Stimulated activated CD4-positive, alpha-beta T cell treated with anti-CD3 and anti-CD28 coated beads, TNF-alpha, amount 100 ng/mL, for 48 hours (primary cell): ENCODE measurements at regions not wholly inside any gene's neighbourhood (a gene's known extent, or its start where the extent isn't known, plus 50 kb on each side); places are given as distances from the start of the nearest gene placed in this dataset.

Experiments used
- DNase-seq, 3 donors: peaks; one replicate each; pipeline ENCODE4 v3.0.0-alpha.2; 2020; ENCODE audit warnings: low read depth in 3 of 3

DNA sequence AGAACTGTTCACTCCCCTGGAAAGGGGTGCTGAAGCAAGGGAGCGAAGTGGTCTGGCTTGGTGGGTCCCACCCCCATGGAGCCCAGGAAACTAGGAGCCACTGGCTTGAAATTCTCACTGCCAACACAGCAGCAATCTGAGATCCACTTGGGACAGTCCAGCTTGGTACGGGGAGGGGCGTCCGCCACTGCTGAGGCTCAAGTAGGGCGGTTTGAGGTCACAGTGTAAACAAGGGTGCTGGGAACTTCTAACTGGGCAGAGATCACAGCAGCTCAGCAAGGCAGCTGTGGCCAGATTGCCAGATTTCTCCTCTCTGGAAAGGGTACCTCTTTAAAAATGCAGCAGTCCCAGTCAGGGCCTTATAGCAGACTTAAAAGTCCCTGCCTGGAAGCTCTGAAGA lies 53.9 kb upstream of the GALNTL6 start:
- DNase-seq: no peak

DNA sequence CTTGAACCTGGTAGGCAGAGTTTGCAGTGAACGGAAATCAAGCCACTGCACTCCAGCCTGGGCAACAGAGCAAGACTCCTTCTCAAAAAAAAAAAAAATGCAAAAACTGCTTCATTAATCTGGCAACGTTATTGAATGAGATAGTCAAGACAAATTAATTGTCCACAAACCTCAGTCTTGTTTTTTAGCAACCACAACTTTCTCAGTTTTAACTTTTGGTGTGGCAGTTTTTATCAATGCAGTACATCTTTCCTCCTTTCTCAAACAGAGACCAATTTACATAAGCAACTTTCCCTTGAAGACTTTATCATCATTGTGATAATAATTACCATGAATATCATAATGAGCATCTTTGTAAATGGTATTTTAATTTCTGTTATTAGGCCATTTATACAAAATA lies 61.7 kb upstream of the GALNTL6 start:
- DNase-seq: no peak

DNA sequence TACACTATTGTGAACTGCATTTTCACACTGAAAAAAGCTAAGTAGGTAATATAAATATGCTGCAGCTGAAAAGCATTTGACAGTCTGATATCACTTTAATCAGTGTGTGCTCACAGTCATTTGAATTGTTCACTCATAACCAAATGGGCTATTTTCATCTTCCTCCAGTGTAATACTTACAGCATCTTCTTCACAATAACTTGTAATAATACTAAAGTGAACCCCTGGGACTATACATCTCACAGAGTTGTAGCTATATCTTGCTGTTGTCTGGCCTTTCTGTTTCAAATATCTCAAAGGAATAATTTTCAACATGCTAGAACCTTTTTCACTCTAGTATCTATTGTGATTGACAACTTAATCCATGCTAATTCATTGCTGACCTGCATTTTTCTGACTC lies 66.8 kb upstream of the GALNTL6 start:
- DNase-seq: no peak

DNA sequence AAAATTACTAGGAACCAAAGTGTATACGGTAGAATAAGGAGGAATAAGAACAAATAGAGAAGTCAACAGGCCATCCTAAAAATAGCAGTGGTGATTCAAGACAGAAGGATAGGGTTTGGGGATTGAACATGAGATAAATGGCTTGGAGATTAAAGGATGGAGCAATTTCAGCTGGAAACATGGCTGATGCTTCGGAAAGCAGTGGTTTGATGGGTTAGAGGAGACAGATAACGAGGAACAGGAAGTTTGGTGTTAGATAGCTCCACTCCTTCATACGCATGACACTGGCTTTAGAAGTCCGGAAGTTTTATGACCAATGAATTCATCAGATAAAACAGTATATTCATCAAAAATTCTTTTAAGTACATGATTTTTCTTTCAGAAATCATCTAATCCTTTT lies 70.8 kb upstream of the GALNTL6 start:
- DNase-seq: no peak

- no peak for DNase-seq
Observed at GRCh38 chr4:171727185-171727584, 86.0 kb upstream of the GALNTL6 start.

DNA sequence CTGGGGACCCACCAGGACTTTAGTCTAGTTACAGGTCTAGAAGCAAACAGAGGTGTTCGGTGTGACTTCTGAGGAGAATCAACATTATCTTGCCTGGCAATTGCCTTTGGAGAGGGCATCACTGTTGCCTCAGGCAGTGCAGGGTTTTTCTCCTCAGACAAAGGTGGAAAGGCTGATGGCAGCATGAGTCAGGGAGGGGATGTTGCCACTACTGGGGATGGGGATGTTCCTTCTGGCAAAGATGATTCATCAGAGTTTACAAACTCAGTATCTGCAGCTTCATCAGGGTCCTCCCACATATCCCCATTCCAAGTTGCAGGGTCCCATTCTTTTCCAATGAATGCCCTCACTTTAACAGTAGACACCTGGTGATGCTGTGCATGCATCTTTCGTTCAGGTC lies 91.3 kb upstream of the GALNTL6 start:
- no peak for DNase-seq

DNA sequence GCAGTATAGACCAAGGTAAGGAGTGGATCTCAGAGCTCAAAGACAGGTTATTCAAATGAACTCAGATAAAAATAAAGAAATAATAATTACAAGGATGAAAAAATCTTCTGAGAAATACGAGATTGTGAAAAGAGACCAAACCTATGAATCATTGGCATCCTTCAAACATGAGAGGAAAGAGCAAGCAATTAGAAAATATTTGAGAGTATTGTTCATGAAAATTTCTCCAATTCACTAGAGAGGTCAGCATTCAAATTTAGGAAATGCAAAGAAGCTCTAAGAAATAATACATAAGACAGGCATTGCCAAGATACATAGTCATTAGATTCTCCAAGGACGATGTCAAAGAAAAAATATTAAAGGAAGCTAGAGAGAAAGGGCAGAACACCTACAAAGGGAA lies 93.5 kb upstream of the GALNTL6 start:
- no peak for DNase-seq

GRCh38 chr4:171718665-171719064 lies 94.5 kb upstream of the GALNTL6 start:
- DNase-seq: no peak

DNA sequence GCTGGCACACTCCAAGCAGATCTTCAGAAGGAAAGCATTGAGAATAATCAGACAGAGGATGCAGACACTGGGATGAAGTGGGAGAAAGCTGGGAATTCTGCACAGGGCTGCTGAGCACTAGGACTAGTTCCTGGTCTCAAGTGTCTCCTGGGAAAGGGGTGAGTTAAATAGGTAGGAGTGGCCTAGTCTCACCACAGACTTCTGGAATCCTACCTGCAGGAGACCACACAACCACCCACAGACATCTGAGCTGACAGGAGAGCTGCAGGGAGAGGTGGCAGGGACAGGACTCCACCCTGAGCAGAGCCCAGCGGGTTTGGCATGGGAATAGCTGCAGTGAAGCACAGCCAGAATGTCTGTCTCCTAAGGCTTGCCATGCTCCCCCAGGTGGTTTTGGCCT lies 95.1 kb upstream of the GALNTL6 start:
- DNase-seq: no peak

GRCh38 chr4:171717231-171717741 lies 95.9 kb upstream of the GALNTL6 start:
- no peak for DNase-seq

GRCh38 chr4:171715973-171716372 lies 97.2 kb upstream of the GALNTL6 start:
- DNase-seq: no peak

- DNase-seq: no peak
Observed at GRCh38 chr4:171714791-171715454, 98.3 kb upstream of the GALNTL6 start.

DNA sequence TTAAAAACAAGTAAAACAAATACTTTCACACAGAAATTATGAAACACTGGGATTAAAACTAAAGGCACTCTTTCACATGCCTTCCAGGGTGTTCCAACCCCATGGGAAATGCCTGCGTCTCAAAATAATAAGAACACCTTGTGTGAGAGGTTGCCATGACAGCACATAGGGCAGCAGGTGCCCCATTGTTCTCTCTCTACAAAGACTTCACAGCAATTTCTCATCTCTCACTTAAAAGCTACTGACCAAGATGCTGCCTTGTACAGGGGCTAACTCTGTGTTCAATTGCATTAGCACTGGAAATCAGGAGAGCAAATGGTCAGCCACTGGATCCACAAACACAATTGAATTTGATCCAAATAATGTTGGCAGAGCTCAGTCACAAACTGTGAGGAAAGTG lies 102.5 kb upstream of the GALNTL6 start:
- DNase-seq: no peak

DNA sequence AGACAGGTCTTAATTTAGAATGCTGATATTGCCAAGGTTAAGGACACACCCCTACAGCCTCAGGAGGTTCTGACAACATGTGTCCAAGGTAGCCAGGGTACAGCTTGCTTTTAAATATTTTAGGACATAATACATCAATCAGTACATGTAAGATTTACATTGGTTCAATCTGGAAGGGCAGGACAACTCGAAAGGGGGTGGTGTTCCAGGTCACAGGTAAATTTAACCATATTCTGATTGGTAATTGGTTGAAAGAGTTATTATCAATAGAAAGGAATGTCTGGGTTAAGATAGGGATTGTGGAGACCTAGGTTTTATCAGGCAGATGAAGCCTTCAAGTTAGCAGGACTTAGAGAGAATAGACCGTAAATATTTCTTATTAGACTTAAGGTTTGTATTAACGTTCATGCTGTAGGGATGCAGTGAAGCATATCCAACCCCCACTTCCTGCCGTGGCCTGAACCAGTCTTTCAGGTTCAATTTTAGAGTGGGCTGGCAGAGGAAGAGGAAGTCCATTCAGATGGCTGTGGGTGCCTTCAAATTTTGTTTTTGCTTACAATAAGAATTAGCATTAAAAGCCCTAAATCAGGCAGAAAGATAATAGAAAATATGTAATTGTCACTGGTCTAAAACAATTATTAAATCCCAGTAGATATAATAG lies 136.5 kb upstream of the GALNTL6 start:
- no peak for DNase-seq

- DNase-seq: no peak
Observed at GRCh38 chr4:171674781-171675180, 138.4 kb upstream of the GALNTL6 start.

DNA sequence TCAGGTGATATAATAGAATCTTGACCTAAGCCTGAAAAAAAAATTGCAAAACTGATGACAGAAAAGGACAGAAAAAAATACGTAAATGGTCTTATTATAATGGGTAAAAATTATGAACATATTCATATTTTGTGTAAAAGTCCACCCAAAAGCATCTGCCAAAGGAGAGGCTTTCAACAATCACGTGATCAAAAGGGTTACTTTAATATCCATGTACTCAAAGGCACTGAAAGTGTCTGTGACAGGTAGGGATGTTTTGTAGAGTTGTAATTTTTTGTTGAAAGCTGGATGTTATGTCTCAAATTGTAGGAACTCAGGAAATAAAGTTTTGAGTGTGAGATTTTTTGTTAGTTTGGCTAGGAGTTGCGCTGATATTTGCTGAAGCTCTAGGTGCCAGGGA lies 144.8 kb upstream of the GALNTL6 start:
- no peak for DNase-seq

DNA sequence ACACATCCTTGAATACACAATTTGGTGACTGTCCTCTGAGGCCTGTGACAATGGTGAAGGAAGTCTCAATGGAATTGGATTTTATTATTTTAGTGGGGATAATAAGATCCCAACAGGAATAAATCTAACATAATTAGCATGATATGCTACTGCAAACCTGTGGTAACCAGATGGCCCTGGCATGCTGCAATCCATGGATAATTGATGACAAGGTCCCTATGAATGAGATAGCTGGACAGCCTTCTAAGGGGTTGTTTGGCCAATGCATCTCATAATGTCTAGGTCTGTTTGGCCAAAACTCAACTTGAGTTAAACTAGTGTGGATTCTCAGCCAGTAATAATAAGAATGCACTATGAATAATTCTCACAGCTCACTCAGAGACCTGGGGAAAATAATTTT lies 145.3 kb upstream of the GALNTL6 start:
- no peak for DNase-seq

GRCh38 chr4:171651071-171651470 lies 162.1 kb upstream of the GALNTL6 start:
- DNase-seq: no peak

- DNase-seq: no peak
Observed at GRCh38 chr4:171650543-171650942, 162.7 kb upstream of the GALNTL6 start.

- DNase-seq: no peak
Observed at GRCh38 chr4:171648926-171649325, 164.3 kb upstream of the GALNTL6 start.

DNA sequence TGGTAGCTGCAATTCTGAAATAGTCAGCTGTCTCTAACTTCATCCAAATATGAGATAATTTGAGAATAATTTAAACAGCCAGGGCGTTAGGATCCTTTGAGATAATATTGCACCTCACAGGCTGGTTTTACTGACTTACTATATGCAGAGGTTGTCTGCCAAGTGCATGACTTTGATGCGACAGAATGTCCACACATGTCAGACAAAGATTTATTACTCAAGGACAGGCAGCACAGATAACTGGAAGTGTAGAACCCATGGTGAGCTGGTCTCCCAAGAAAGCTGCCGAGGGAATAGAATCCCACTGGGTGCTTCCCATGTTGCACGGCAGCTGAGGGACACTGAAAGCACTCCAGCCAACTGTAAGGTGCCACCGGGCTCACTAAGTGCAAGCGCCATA lies 166.2 kb upstream of the GALNTL6 start:
- DNase-seq: no peak

DNA sequence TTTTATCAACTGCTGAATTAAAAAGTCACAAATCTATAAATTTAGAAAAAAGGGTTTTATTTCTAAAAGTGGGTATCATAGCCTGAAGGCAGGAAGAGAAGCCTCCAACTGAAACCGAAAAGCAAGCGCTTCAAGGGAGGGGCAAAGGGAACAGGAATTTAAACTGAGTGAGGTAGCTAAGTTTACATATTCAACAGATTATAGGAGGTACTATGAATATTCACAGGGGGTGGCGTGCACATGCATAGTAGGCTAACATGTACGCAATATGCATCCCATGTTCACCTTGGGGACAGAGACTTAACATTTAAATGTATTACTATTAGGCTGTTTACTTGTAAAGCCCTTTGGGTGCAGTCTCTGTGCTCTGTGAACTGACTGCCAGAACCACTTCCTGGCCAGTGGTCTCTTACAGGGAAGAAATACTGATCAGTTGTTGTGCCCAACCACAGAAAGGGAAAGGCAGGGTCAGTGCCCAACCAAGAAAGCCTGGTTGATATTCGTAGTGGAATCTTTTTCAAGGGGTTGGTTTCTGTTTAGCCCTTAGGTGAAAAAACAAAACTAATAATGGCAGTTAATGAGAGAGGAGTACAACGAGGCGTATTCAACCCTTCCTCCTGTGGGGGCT lies 168.7 kb upstream of the GALNTL6 start:
- DNase-seq: no peak

DNA sequence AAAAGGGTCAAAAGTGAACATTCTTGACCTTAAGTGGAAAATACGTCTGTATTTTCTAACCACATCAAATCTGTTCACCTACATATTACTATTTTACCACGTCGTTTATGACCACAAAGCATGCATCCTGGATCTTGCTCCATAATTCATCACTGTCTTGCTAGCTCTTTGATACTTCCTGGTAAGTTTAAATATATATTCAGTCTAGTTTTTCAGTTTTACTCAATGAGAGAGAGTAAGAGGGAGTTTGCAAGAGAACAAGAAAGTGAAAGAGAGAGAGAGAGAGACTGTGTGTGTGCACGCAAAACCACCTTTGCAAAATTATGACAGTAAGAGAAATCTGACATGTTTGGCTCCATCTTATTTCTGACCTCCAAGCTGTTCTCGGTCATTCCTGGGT lies 173.7 kb upstream of the GALNTL6 start:
- DNase-seq: no peak
